Sigmoid colon (tissue), 6 donors: ENCODE measurements at regions not wholly inside any gene's neighbourhood (a gene's known extent, or its start where the extent isn't known, plus 50 kb on each side); places are given as distances from the start of the nearest gene placed in this dataset.

ENCODE experiments used
- DNase-seq: peaks from one replicate; pipeline ENCODE4 v3.0.0-alpha.2; 2019
- H3K27ac ChIP-seq, 4 donors: fragments of 200-600 bp; sonication (generic); one replicate each; pipeline ENCODE4 v1.5.1; 2016 to 2019; ENCODE audit warnings: mild to moderate bottlenecking in 1 of 4
- H3K27me3 ChIP-seq, 3 donors: fragments of 200-600 bp; sonication (generic); one replicate each; pipeline ENCODE4 v1.5.1; 2019; ENCODE audit warnings: mild to moderate bottlenecking in 1 of 3
- H3K36me3 ChIP-seq, 4 donors: fragments of 200-600 bp; sonication (generic); one replicate each; pipeline ENCODE4 v1.5.1; 2016 to 2019
- H3K4me1 ChIP-seq, 4 donors: fragments of 200-600 bp; sonication (generic); one replicate each; pipeline ENCODE4 v1.5.1; 2017 to 2019
- H3K4me3 ChIP-seq, 4 donors: fragments of 200-600 bp; sonication (generic); one replicate each; pipeline ENCODE4 v1.5.1; 2017 to 2019; ENCODE audit warnings: mild to moderate bottlenecking in 2 of 4, moderate library complexity in 1 of 4
- H3K9me3 ChIP-seq, 4 donors: fragments of 200-600 bp in 3 of 4; sonication (generic) in 3 of 4; one replicate each; pipeline versions ENCODE4 v1.5.1 to v1.6.1; 2013 to 2019
- CTCF ChIP-seq, 4 experiments: fragments of 450-650 bp in 3 of 4; fragments of 200-600 bp in 1 of 4; IDR thresholded peaks; one replicate each; pipeline ENCODE4 v1.5.1; 2016 to 2019; ENCODE audit warnings: antibody characterized with exemption in 4 of 4, mild to moderate bottlenecking in 3 of 4, moderate library complexity in 2 of 4
- EP300 ChIP-seq, 4 donors: sonication (generic); formaldehyde crosslinking; IDR thresholded peaks; one replicate each; pipeline ENCODE4 v1.6.1; 2017; ENCODE audit warnings: antibody characterized with exemption in 4 of 4
- POLR2A ChIP-seq, 2 donors: fragments of 450-650 bp; IDR thresholded peaks; one replicate each; pipeline ENCODE4 v1.6.1; 2016; ENCODE audit warnings: antibody characterized with exemption in 2 of 2, mild to moderate bottlenecking in 2 of 2, moderate library complexity in 2 of 2
- POLR2AphosphoS5 ChIP-seq, 4 donors: sonication (generic); formaldehyde crosslinking; IDR thresholded peaks; one replicate each; pipeline ENCODE4 v1.6.1; 2017; ENCODE audit warnings: antibody characterized with exemption in 4 of 4
- WGBS, 2 donors: extraction: QIAGEN DNeasy Blood & Tissue Kit; methylation state at CpG; one replicate each; pipeline ENCODE4 v1.1.7; 2013; 5-methylcytosine and 5-hydroxymethylcytosine counted together
- intact Hi-C: fragments of 100-400 bp; cut with DNase I; formaldehyde crosslinking; loops from one replicate; pipeline ENCODE4 v1.15.1; 2023
- donor health status: healthy with polysubstance abuse.
- donor health status: healthy.

DNA sequence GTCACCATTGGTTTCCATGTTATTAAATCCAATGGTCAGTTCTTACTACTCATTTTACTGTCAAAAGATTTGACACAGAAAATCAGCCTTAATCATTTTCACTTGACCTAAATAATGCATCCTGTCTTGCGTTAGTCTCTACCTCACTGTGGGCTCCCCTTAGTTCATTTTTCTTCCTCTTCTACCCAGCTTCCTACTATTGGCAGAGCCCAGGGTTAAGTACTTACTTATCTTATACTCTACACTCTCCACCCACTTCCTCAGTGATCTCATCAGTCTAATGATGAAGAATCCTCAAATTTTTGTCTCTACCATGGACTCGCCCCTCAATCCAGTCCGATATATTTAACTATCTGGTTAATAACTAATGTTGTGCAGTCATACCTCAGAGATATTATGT is 735.9 kb downstream of the KCNT2 start:
- DNase-seq, result no peak
- no peak for TF ChIP-seq CTCF (IDR thresholded peaks at IDR 0.05)
- TF ChIP-seq POLR2A (IDR thresholded peaks at IDR 0.05), result no peak
- no peak for TF ChIP-seq POLR2AphosphoS5 (IDR thresholded peaks at IDR 0.05)
- no peak for TF ChIP-seq EP300 (IDR thresholded peaks at IDR 0.05)
- Histone ChIP-seq H3K9me3 (no peaks in the 10 kb centered on the region), H3K4me1 (no peaks in the 10 kb centered on the region), H3K36me3 (no peaks in the 10 kb centered on the region), H3K4me3 (no peak overlapping the region), H3K27me3 (no peaks in the 10 kb centered on the region), H3K27ac (no peak overlapping the region)
- intact Hi-C loops, result no loop called here
- WGBS, 2 donors, result 85 to 86% methylated on average over 3 of the region's 3 CpGs

DNA sequence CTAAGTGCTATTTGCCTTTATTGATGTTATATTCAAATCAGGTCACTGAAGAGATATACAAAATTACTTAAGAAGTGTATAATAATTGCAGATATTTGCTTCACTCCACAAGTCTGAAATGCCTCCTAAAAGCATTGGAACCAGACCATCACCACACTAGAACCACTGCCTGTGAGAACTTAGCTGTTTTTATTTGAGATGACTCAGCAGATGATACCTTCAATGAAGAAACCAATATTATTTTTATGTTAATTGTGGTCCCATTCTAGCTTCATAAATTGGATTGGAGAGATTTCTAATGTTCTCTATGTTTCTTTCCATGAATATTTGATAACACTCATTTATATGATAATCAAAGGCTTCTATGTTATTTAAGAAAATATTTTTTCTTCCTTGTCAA is 740.6 kb downstream of the KCNT2 start:
- intact Hi-C loops, result no loop called here
- no peak for DNase-seq
- Histone ChIP-seq H3K36me3 (no peaks in the 10 kb centered on the region), H3K27me3 (no peaks in the 10 kb centered on the region), H3K27ac (no peak overlapping the region), H3K4me3 (no peak overlapping the region), H3K4me1 (no peaks in the 10 kb centered on the region), H3K9me3 (no peaks in the 10 kb centered on the region)
- no peak for TF ChIP-seq EP300 (IDR thresholded peaks at IDR 0.05)
- no peak for TF ChIP-seq POLR2A (IDR thresholded peaks at IDR 0.05)
- no peak for TF ChIP-seq POLR2AphosphoS5 (IDR thresholded peaks at IDR 0.05)
- TF ChIP-seq CTCF (IDR thresholded peaks at IDR 0.05), result no peak

GRCh38 chr1:195866781-195867222 is 741.4 kb downstream of the KCNT2 start:
- Histone ChIP-seq H3K4me3 (no peak overlapping the region), H3K4me1 (no peaks in the 10 kb centered on the region), H3K36me3 (no peaks in the 10 kb centered on the region), H3K27me3 (no peaks in the 10 kb centered on the region), H3K9me3 (no peaks in the 10 kb centered on the region), H3K27ac (no peak overlapping the region)
- WGBS, 2 donors, result 65 to 84% methylated on average over 1 of the region's 1 CpG
- no peak for DNase-seq
- no peak for TF ChIP-seq POLR2A (IDR thresholded peaks at IDR 0.05)
- no peak for TF ChIP-seq EP300 (IDR thresholded peaks at IDR 0.05)
- no peak for TF ChIP-seq CTCF (IDR thresholded peaks at IDR 0.05)
- TF ChIP-seq POLR2AphosphoS5 (IDR thresholded peaks at IDR 0.05), result no peak
- intact Hi-C loops, result no loop called here

DNA sequence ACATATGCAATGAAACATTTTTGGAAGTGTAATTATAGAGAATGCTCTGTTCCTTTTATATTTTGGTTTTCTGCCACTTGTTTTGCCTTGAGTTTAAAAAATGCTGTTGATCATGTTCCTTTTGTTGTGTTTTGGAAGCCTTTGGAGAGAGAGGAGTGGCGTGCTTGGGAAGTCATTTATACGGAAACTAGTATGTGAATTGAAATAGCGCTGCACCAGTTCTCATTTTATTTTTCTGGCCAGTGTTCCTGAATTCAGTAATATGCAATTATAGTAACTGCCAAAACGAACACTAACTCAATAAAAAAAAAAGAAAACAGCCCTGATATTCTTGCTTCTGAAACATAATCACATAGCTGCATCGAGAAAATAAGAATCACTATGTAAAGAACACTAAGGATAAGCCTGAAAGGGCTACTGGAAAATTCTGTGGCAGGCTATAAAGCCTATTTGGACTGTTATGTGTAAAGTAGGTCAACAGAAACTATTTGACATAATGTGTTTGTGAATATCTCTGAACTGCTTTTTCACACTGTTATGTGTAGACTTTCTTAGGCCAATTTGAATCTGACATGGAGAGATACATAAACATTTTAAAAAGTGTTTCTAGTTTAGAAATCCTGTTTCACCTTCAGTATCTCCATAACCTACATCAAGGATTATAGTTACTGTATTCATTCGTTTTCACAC is 742.0 kb downstream of the KCNT2 start:
- no peak for TF ChIP-seq CTCF (IDR thresholded peaks at IDR 0.05)
- no peak for TF ChIP-seq EP300 (IDR thresholded peaks at IDR 0.05)
- TF ChIP-seq POLR2A (IDR thresholded peaks at IDR 0.05), result no peak
- no peak for TF ChIP-seq POLR2AphosphoS5 (IDR thresholded peaks at IDR 0.05)
- Histone ChIP-seq H3K9me3 (no peaks in the 10 kb centered on the region), H3K36me3 (no peaks in the 10 kb centered on the region), H3K27ac (no peak overlapping the region), H3K4me3 (no peak overlapping the region), H3K27me3 (no peaks in the 10 kb centered on the region), H3K4me1 (no peaks in the 10 kb centered on the region)
- WGBS, 2 donors, result 71 to 75% methylated on average over 6 of the region's 6 CpGs
- intact Hi-C loops, result no loop called here
- no peak for DNase-seq

- Histone ChIP-seq H3K36me3 (no peaks in the 10 kb centered on the region), H3K4me3 (no peak overlapping the region), H3K9me3 (no peaks in the 10 kb centered on the region), H3K27me3 (no peaks in the 10 kb centered on the region), H3K4me1 (no peaks in the 10 kb centered on the region), H3K27ac (no peak overlapping the region)
- WGBS, 2 donors, result 69 to 88% methylated on average over 2 of the region's 2 CpGs
- DNase-seq, result no peak
- intact Hi-C loops, result no loop called here
- TF ChIP-seq CTCF (IDR thresholded peaks at IDR 0.05) (no peak), EP300 (IDR thresholded peaks at IDR 0.05) (no peak), POLR2A (IDR thresholded peaks at IDR 0.05) (no peak), POLR2AphosphoS5 (IDR thresholded peaks at IDR 0.05) (no peak)
Observed at GRCh38 chr1:195851804-195852203, 756.4 kb downstream of the KCNT2 start.
